Mesenchymal stem cell (in vitro differentiated cells and primary cell): ENCODE measurements at regions not wholly inside any gene's neighbourhood (a gene's known extent, or its start where the extent isn't known, plus 50 kb on each side); places are given as distances from the start of the nearest gene placed in this dataset.

ENCODE experiments used
- DNase-seq: peaks from one replicate; pipeline ENCODE4 v3.0.0-alpha.2; 2013
- H2AFZ ChIP-seq: one replicate; pipeline ENCODE4 v1.6.1; 2013; ENCODE audit warnings: low read depth, mild to moderate bottlenecking, control low read depth, inconsistent platforms, low read length, moderate library complexity
- H2AK5ac ChIP-seq: 2 replicates; pipeline ENCODE4 v1.6.1; 2013; ENCODE audit warnings: low read length, moderate library complexity, mild to moderate bottlenecking, inconsistent platforms; ENCODE audit not compliant: severe bottlenecking
- H2BK120ac ChIP-seq: one replicate; pipeline ENCODE4 v1.6.1; 2013; ENCODE audit warnings: low read depth, mild to moderate bottlenecking, inconsistent platforms, low read length, moderate library complexity
- H2BK12ac ChIP-seq, 2 experiments: one replicate each; pipeline ENCODE4 v1.6.1; 2013; ENCODE audit warnings: inconsistent platforms in 2 of 2, low read length in 2 of 2, mild to moderate bottlenecking in 2 of 2, moderate library complexity in 2 of 2, control low read depth in 1 of 2
- H2BK15ac ChIP-seq: one replicate; pipeline ENCODE4 v1.6.1; 2013; ENCODE audit warnings: mild to moderate bottlenecking, low read depth, inconsistent platforms; ENCODE audit not compliant: poor library complexity, severe bottlenecking
- H2BK5ac ChIP-seq: 2 replicates; pipeline ENCODE4 v1.6.1; 2013; ENCODE audit warnings: low read depth, mild to moderate bottlenecking, low read length, control low read depth, inconsistent platforms; ENCODE audit not compliant: poor library complexity, severe bottlenecking
- H3K14ac ChIP-seq, 2 experiments: one replicate each; pipeline ENCODE4 v1.6.1; 2013; ENCODE audit warnings: inconsistent platforms in 2 of 2, low read length in 2 of 2, control low read depth in 1 of 2, mild to moderate bottlenecking in 1 of 2, moderate library complexity in 1 of 2
- H3K18ac ChIP-seq, 2 experiments: one replicate each; pipeline ENCODE4 v1.6.1; 2013; ENCODE audit warnings: inconsistent platforms in 2 of 2, low read length in 2 of 2, control low read depth in 1 of 2, low read depth in 1 of 2, mild to moderate bottlenecking in 1 of 2
- H3K23ac ChIP-seq, 2 experiments: one replicate each; pipeline ENCODE4 v1.6.1; 2013; ENCODE audit warnings: inconsistent platforms in 2 of 2, low read length in 2 of 2, mild to moderate bottlenecking in 2 of 2, moderate library complexity in 2 of 2, control low read depth in 1 of 2
- H3K27ac ChIP-seq: 2 replicates; pipeline ENCODE4 v1.5.1; 2013; ENCODE audit warnings: mild to moderate bottlenecking, moderate library complexity, low read length, control low read depth, inconsistent platforms; ENCODE audit not compliant: poor library complexity, severe bottlenecking
- H3K27me3 ChIP-seq, 2 experiments: 2 replicates each; pipeline versions ENCODE4 v1.6.1 to v1.7.0; 2013; ENCODE audit warnings: low read length in 2 of 2, mild to moderate bottlenecking in 2 of 2, moderate library complexity in 2 of 2, control low read depth in 1 of 2, inconsistent platforms in 1 of 2; ENCODE audit not compliant: control insufficient read depth in 1 of 2, insufficient read depth in 1 of 2
- H3K36me3 ChIP-seq, 2 experiments: 2 replicates each; pipeline versions ENCODE4 v1.6.1 to v1.7.0; 2013; ENCODE audit warnings: low read length in 2 of 2, control low read depth in 1 of 2, inconsistent platforms in 1 of 2, low read depth in 1 of 2, mild to moderate bottlenecking in 1 of 2; ENCODE audit not compliant: insufficient read depth in 2 of 2, control insufficient read depth in 1 of 2
- H3K4ac ChIP-seq, 2 experiments: one replicate each; pipeline ENCODE4 v1.6.1; 2013; ENCODE audit warnings: inconsistent platforms in 2 of 2, low read length in 2 of 2, mild to moderate bottlenecking in 2 of 2, moderate library complexity in 2 of 2, control low read depth in 1 of 2, low read depth in 1 of 2
- H3K4me1 ChIP-seq: 2 replicates; pipeline ENCODE4 v1.6.1; 2013; ENCODE audit warnings: low read depth, low read length, control low read depth; ENCODE audit not compliant: control insufficient read depth, insufficient read depth
- H3K4me2 ChIP-seq: 2 replicates; pipeline ENCODE4 v1.6.1; 2013; ENCODE audit warnings: low read length, mild to moderate bottlenecking, inconsistent platforms; ENCODE audit not compliant: poor library complexity, severe bottlenecking
- H3K4me3 ChIP-seq, 2 experiments: 2 replicates each; pipeline versions ENCODE4 v1.5.1 to v1.7.0; 2013; ENCODE audit warnings: low read length in 2 of 2, mild to moderate bottlenecking in 2 of 2, control low read depth in 1 of 2, low read depth in 1 of 2; ENCODE audit not compliant: insufficient read depth in 1 of 2
- H3K79me1 ChIP-seq: replicated peaks from 2 replicates; pipeline ENCODE4 v1.6.1; 2013; ENCODE audit warnings: mild to moderate bottlenecking, control low read depth, low read length, inconsistent platforms; ENCODE audit not compliant: poor library complexity, severe bottlenecking
- H3K9ac ChIP-seq: 2 replicates; pipeline ENCODE4 v1.7.0; 2013; ENCODE audit warnings: mild to moderate bottlenecking, low read length, moderate library complexity
- H3K9me3 ChIP-seq: 2 replicates; pipeline ENCODE4 v1.7.0; 2013; ENCODE audit warnings: mild to moderate bottlenecking, low read length; ENCODE audit not compliant: control insufficient read depth
- H4K8ac ChIP-seq: one replicate; pipeline ENCODE4 v1.6.1; 2013; ENCODE audit warnings: inconsistent platforms, mild to moderate bottlenecking, low read length, moderate library complexity
- H4K91ac ChIP-seq: one replicate; pipeline ENCODE4 v1.6.1; 2013; ENCODE audit warnings: mild to moderate bottlenecking, low read length, inconsistent platforms
- WGBS: methylation state at CpG from one replicate; pipeline ENCODE4 v1.1.7; 2013; ENCODE audit warnings: mixed read lengths; 5-methylcytosine and 5-hydroxymethylcytosine counted together

GRCh38 chr13:65719831-65720230, 1510.3 kb downstream of the PCDH9 start:
- H3K4me2 ChIP-seq = no peak overlapping the region
- no peak overlapping the region for H2BK12ac ChIP-seq
- H3K23ac ChIP-seq = no peak overlapping the region
- no peak overlapping the region for H2BK5ac ChIP-seq
- no peak overlapping the region for H4K91ac ChIP-seq
- H3K36me3 ChIP-seq = no peaks in the 10 kb centered on the region
- no peak overlapping the region for H2BK15ac ChIP-seq
- no peak overlapping the region for H4K8ac ChIP-seq
- no peaks in the 10 kb centered on the region for H3K4me1 ChIP-seq
- no peak overlapping the region for H3K27ac ChIP-seq
- no peaks in the 10 kb centered on the region for H3K27me3 ChIP-seq
- H3K4ac ChIP-seq = no peak overlapping the region
- no peak overlapping the region for H2BK120ac ChIP-seq
- no peak overlapping the region for H3K4me3 ChIP-seq
- no peak overlapping the region for H3K14ac ChIP-seq
- no peak overlapping the region for H3K9ac ChIP-seq
- H3K18ac ChIP-seq = no peak overlapping the region
- H3K9me3 ChIP-seq = peaks cover 5% of the 10 kb centered on the region
- DNase-seq = no peak
- no peak overlapping the region for H2AK5ac ChIP-seq
- WGBS = 100% methylated on average over 1 of the region's 2 CpGs
- H2AFZ ChIP-seq = no peak overlapping the region
- no peaks in the 10 kb centered on the region for H3K79me1 ChIP-seq

- Histone ChIP-seq H2BK5ac (no peak overlapping the region), H3K4me3 (no peak overlapping the region), H3K23ac (no peak overlapping the region), H3K27me3 (no peaks in the 10 kb centered on the region), H3K9me3 (no peaks in the 10 kb centered on the region), H3K36me3 (no peaks in the 10 kb centered on the region), H2BK120ac (no peak overlapping the region), H3K14ac (no peak overlapping the region), H4K91ac (no peak overlapping the region), H3K4me2 (no peak overlapping the region), H2BK15ac (no peak overlapping the region), H3K4ac (no peak overlapping the region), H2AFZ (no peak overlapping the region), H2BK12ac (no peak overlapping the region), H3K9ac (no peak overlapping the region), H3K27ac (no peak overlapping the region), H3K18ac (no peak overlapping the region), H3K4me1 (no peaks in the 10 kb centered on the region), H2AK5ac (no peak overlapping the region), H4K8ac (no peak overlapping the region), H3K79me1 (no peaks in the 10 kb centered on the region)
- 93% methylated on average over 4 of the region's 4 CpGs for WGBS
- no peak for DNase-seq
Observed at GRCh38 chr13:65710514-65710913, 1519.6 kb downstream of the PCDH9 start.

GRCh38 chr13:65697843-65698242, 1532.3 kb downstream of the PCDH9 start:
- Histone ChIP-seq H2AFZ (no peak overlapping the region), H3K9me3 (no peaks in the 10 kb centered on the region), H3K4me1 (no peaks in the 10 kb centered on the region), H3K27ac (no peak overlapping the region), H3K4me2 (no peak overlapping the region), H2AK5ac (no peak overlapping the region), H3K27me3 (no peaks in the 10 kb centered on the region), H2BK120ac (no peak overlapping the region), H3K4me3 (no peak overlapping the region), H3K36me3 (no peaks in the 10 kb centered on the region), H2BK5ac (no peak overlapping the region), H4K8ac (no peak overlapping the region), H3K4ac (no peak overlapping the region), H2BK15ac (no peak overlapping the region), H3K23ac (no peak overlapping the region), H3K9ac (no peak overlapping the region), H3K14ac (no peak overlapping the region), H3K18ac (no peak overlapping the region), H4K91ac (no peak overlapping the region), H2BK12ac (no peak overlapping the region), H3K79me1 (no peaks in the 10 kb centered on the region)
- DNase-seq = no peak

GRCh38 chr13:65679240-65679639, 1550.9 kb downstream of the PCDH9 start:
- DNase-seq = peak; percentile 58

More at GRCh38 chr13:65679240-65679639, 1550.9 kb downstream of the PCDH9 start:
- Histone ChIP-seq H3K4me1 (no peaks in the 10 kb centered on the region), H3K79me1 (no peaks in the 10 kb centered on the region), H2BK5ac (no peak overlapping the region), H3K4me2 (no peak overlapping the region), H3K27ac (no peak overlapping the region), H4K91ac (no peak overlapping the region), H2AFZ (no peak overlapping the region), H3K23ac (no peak overlapping the region), H2BK120ac (no peak overlapping the region), H3K14ac (no peak overlapping the region), H3K18ac (no peak overlapping the region), H2BK12ac (no peak overlapping the region), H3K4ac (no peak overlapping the region), H4K8ac (no peak overlapping the region), H3K4me3 (no peak overlapping the region), H2AK5ac (no peak overlapping the region), H2BK15ac (no peak overlapping the region), H3K27me3 (no peaks in the 10 kb centered on the region), H3K36me3 (no peaks in the 10 kb centered on the region), H3K9ac (no peak overlapping the region), H3K9me3 (no peaks in the 10 kb centered on the region)
- WGBS = 40% methylated on average over 1 of the region's 1 CpG
